CD4-positive, alpha-beta T cell (primary cell): ENCODE measurements at regions not wholly inside any gene's neighbourhood (a gene's known extent, or its start where the extent isn't known, plus 50 kb on each side); places are given as distances from the start of the nearest gene placed in this dataset.

ENCODE experiments used
- ATAC-seq: fragments of 200-7000 bp; cut with Tn5 transposase; one replicate; pipeline ENCODE4 v1.10.0; 2022; ENCODE audit warnings: mild to moderate bottlenecking; ENCODE audit not compliant: poor library complexity
- CTCF ChIA-PET: fragments of 350-600 bp; sonication (Branson Sonifier 250); formaldehyde crosslinking; loops from one replicate; lab custom pipeline; 2021; ENCODE audit warnings: antibody characterized with exemption, inconsistent platforms; lab: Charles Lee
- POLR2A ChIA-PET: fragments of 350-600 bp; sonication (Branson Sonifier 250); formaldehyde crosslinking; loops from one replicate; lab custom pipeline; 2021; ENCODE audit warnings: antibody characterized with exemption, inconsistent platforms; lab: Charles Lee
- DNase-seq, 14 experiments: peaks; one replicate each; pipeline ENCODE4 v3.0.0-alpha.2; 2013 to 2020; ENCODE audit warnings: mixed read lengths in 2 of 14
- H3K27ac ChIP-seq, 2 donors: one replicate each; pipeline versions ENCODE4 v1.5.1 to v1.7.0; 2013; ENCODE audit warnings: low read length in 2 of 2, low read depth in 1 of 2, mild to moderate bottlenecking in 1 of 2
- H3K27me3 ChIP-seq, 2 experiments: 1 replicate in 1 of 2; 2 replicates in 1 of 2; pipeline versions ENCODE4 v1.6.1 to v1.7.0; 2013; ENCODE audit warnings: low read length in 2 of 2, control low read depth in 1 of 2, mild to moderate bottlenecking in 1 of 2, moderate library complexity in 1 of 2; ENCODE audit not compliant: insufficient read depth in 2 of 2, control insufficient read depth in 1 of 2
- H3K36me3 ChIP-seq: one replicate; pipeline ENCODE4 v1.6.1; 2013; ENCODE audit warnings: low read length, control low read depth; ENCODE audit not compliant: insufficient read depth
- H3K4me1 ChIP-seq: one replicate; pipeline ENCODE4 v1.6.1; 2013; ENCODE audit warnings: low read length, control low read depth; ENCODE audit not compliant: insufficient read depth
- H3K4me3 ChIP-seq: one replicate; pipeline ENCODE4 v1.5.1; 2013; ENCODE audit warnings: mild to moderate bottlenecking, low read length, moderate library complexity
- H3K9me3 ChIP-seq, 2 experiments: 1 replicate in 1 of 2; 2 replicates in 1 of 2; pipeline versions ENCODE4 v1.6.1 to v1.7.0; 2013; ENCODE audit warnings: low read length in 2 of 2, mild to moderate bottlenecking in 2 of 2, control low read depth in 1 of 2, moderate library complexity in 1 of 2; ENCODE audit not compliant: control insufficient read depth in 1 of 2, insufficient read depth in 1 of 2
- H3K27ac Mint-ChIP-seq: one replicate; pipeline ENCODE4 v1.8.0; 2020; ENCODE audit warnings: mixed read lengths
- H3K27me3 Mint-ChIP-seq: one replicate; pipeline ENCODE4 v1.8.0; 2021; ENCODE audit warnings: mixed read lengths
- H3K36me3 Mint-ChIP-seq: one replicate; pipeline ENCODE4 v1.8.0; 2021; ENCODE audit warnings: low read depth, mixed read lengths
- H3K4me1 Mint-ChIP-seq: one replicate; pipeline ENCODE4 v1.8.0; 2021; ENCODE audit warnings: low read depth, mixed read lengths
- H3K4me3 Mint-ChIP-seq: one replicate; pipeline ENCODE4 v1.8.0; 2020; ENCODE audit warnings: mild to moderate bottlenecking, mixed read lengths
- H3K9me3 Mint-ChIP-seq: one replicate; pipeline ENCODE4 v1.8.0; 2020; ENCODE audit warnings: mixed read lengths
- intact Hi-C, 2 experiments: fragments of 100-400 bp; cut with DNase I in 1 of 2; cut with micrococcal nuclease in 1 of 2; formaldehyde crosslinking; loops; one replicate each; pipeline versions ENCODE4 v1.15.1 to v1.9.0; 2023 to 2025; cut with DNase I, micrococcal nuclease
- TF ChIP-seq, protein P1 (sequence below): fragments of 200-600 bp; IDR thresholded peaks from one replicate; pipeline ENCODE4 v1.8.0; 2022; ENCODE audit warnings: antibody characterized with exemption, mild to moderate bottlenecking

- no peak overlapping the region for H3K27ac ChIP-seq
- Mint-ChIP-seq H3K27me3 (no peaks in the 10 kb centered on the region), H3K4me1 (no peaks in the 10 kb centered on the region), H3K9me3 (no peaks in the 10 kb centered on the region), H3K4me3 (no peak overlapping the region), H3K27ac (no peak overlapping the region), H3K36me3 (no peaks in the 10 kb centered on the region)
- H3K4me3 ChIP-seq: no peak overlapping the region
- no peaks in the 10 kb centered on the region for H3K9me3 ChIP-seq
- TF ChIP-seq, protein P1, sequence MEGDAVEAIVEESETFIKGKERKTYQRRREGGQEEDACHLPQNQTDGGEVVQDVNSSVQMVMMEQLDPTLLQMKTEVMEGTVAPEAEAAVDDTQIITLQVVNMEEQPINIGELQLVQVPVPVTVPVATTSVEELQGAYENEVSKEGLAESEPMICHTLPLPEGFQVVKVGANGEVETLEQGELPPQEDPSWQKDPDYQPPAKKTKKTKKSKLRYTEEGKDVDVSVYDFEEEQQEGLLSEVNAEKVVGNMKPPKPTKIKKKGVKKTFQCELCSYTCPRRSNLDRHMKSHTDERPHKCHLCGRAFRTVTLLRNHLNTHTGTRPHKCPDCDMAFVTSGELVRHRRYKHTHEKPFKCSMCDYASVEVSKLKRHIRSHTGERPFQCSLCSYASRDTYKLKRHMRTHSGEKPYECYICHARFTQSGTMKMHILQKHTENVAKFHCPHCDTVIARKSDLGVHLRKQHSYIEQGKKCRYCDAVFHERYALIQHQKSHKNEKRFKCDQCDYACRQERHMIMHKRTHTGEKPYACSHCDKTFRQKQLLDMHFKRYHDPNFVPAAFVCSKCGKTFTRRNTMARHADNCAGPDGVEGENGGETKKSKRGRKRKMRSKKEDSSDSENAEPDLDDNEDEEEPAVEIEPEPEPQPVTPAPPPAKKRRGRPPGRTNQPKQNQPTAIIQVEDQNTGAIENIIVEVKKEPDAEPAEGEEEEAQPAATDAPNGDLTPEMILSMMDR: no peak
- H3K36me3 ChIP-seq: no peaks in the 10 kb centered on the region
- no peaks in the 10 kb centered on the region for H3K27me3 ChIP-seq
- no peaks in the 10 kb centered on the region for H3K4me1 ChIP-seq
- intact Hi-C loops: no loop called here
- ATAC-seq (no peak), DNase-seq (no peak)
- CTCF ChIA-PET: no interaction called here
- POLR2A ChIA-PET: no interaction called here
Observed at GRCh38 chr14:54085841-54086240, 129.2 kb upstream of the BMP4 start.

GRCh38 chr14:54086767-54087166 lies 130.1 kb upstream of the BMP4 start:
- Mint-ChIP-seq H3K9me3 (no peaks in the 10 kb centered on the region), H3K27ac (no peak overlapping the region), H3K27me3 (no peaks in the 10 kb centered on the region), H3K36me3 (no peaks in the 10 kb centered on the region), H3K4me3 (no peak overlapping the region), H3K4me1 (no peaks in the 10 kb centered on the region)
- ChIA-PET CTCF (no interaction called here), POLR2A (no interaction called here)
- no peak for ATAC-seq
- no peak for DNase-seq
- Histone ChIP-seq H3K9me3 (no peaks in the 10 kb centered on the region), H3K4me3 (no peak overlapping the region), H3K36me3 (no peaks in the 10 kb centered on the region), H3K27ac (no peak overlapping the region), H3K27me3 (no peaks in the 10 kb centered on the region), H3K4me1 (no peaks in the 10 kb centered on the region)
- intact Hi-C loops: no loop called here
- TF ChIP-seq, protein P1: no peak

DNA sequence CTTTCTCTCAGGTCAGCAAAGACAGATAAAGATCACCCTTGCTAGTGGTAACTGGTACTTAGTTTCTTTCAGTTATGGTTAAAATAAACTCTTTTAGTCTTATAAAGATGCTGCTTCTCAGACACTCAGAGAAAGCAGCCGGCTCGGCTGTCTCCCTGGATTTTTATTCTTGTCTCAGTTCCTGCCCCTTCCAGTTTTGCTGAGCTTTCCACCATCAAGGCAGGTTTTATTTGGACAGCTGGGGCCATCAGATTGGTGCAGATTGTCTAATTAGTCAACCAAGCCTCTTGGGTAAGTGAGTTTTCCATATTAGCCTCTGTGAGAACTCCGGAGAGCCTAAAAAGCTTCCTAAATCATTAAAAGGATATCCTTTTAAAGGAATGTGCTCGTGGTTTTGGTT lies 130.8 kb upstream of the BMP4 start:
- Mint-ChIP-seq H3K9me3 (no peaks in the 10 kb centered on the region), H3K27me3 (no peaks in the 10 kb centered on the region), H3K4me3 (no peak overlapping the region), H3K36me3 (no peaks in the 10 kb centered on the region), H3K27ac (no peak overlapping the region), H3K4me1 (no peaks in the 10 kb centered on the region)
- intact Hi-C loops: no loop called here
- ATAC-seq (no peak), DNase-seq (no peak)
- POLR2A ChIA-PET: no interaction called here
- Histone ChIP-seq H3K4me3 (no peak overlapping the region), H3K27me3 (no peaks in the 10 kb centered on the region), H3K36me3 (no peaks in the 10 kb centered on the region), H3K4me1 (no peaks in the 10 kb centered on the region), H3K9me3 (no peaks in the 10 kb centered on the region), H3K27ac (no peak overlapping the region)
- CTCF ChIA-PET: no interaction called here
- TF ChIP-seq, protein P1: no peak
